KMS-11 (cell line): ENCODE measurements at regions not wholly inside any gene's neighbourhood (a gene's known extent, or its start where the extent isn't known, plus 50 kb on each side); places are given as distances from the start of the nearest gene placed in this dataset.

Experiments used
- H2AFZ ChIP-seq: fragments of 200-600 bp; sonication (generic); 2 replicates; pipeline ENCODE4 v1.6.1; 2016; ENCODE audit warnings: antibody characterized with exemption, mixed run types, low read depth
- H3K27ac ChIP-seq: fragments of 200-600 bp; sonication (generic); 2 replicates; pipeline ENCODE4 v1.6.1; 2016; ENCODE audit warnings: mild to moderate bottlenecking, mixed run types
- H3K27me3 ChIP-seq: fragments of 200-600 bp; sonication (generic); 2 replicates; pipeline ENCODE4 v1.6.1; 2017; ENCODE audit warnings: mild to moderate bottlenecking, low read depth, mixed run types, moderate library complexity; ENCODE audit not compliant: insufficient read depth
- H3K36me3 ChIP-seq: fragments of 200-600 bp; sonication (generic); 2 replicates; pipeline ENCODE4 v1.6.1; 2017; ENCODE audit warnings: mild to moderate bottlenecking, mixed run types; ENCODE audit not compliant: insufficient read depth
- H3K4me1 ChIP-seq: fragments of 200-600 bp; sonication (generic); 2 replicates; pipeline ENCODE4 v1.6.1; 2016; ENCODE audit warnings: mild to moderate bottlenecking, low read depth, mixed run types; ENCODE audit not compliant: poor library complexity, severe bottlenecking
- H3K4me2 ChIP-seq: fragments of 200-600 bp; sonication (generic); 2 replicates; pipeline ENCODE4 v1.7.0; 2016; ENCODE audit warnings: mild to moderate bottlenecking, mixed run types
- H3K4me3 ChIP-seq: fragments of 200-600 bp; sonication (generic); IDR thresholded peaks from 2 replicates; pipeline ENCODE4 v1.6.1; 2017; ENCODE audit warnings: low read depth, low read length, mixed read lengths; ENCODE audit not compliant: insufficient read depth
- H3K79me2 ChIP-seq: fragments of 200-600 bp; sonication (generic); 2 replicates; pipeline ENCODE4 v1.6.1; 2016; ENCODE audit warnings: low read depth, mixed run types; ENCODE audit not compliant: insufficient read depth
- H3K9ac ChIP-seq: fragments of 200-600 bp; sonication (generic); 2 replicates; pipeline ENCODE4 v1.6.1; 2016; ENCODE audit warnings: mild to moderate bottlenecking, mixed run types
- H4K20me1 ChIP-seq: fragments of 200-600 bp; sonication (generic); 2 replicates; pipeline ENCODE4 v1.6.1; 2016; ENCODE audit warnings: mild to moderate bottlenecking, mixed run types; ENCODE audit not compliant: insufficient read depth
- TF ChIP-seq, protein P1 (sequence below): fragments of 200-600 bp; sonication (generic); conservative IDR thresholded peaks from 2 replicates; pipeline ENCODE4 v1.6.1; 2017; ENCODE audit warnings: low read depth, mild to moderate bottlenecking, antibody characterized with exemption, low read length, moderate library complexity, mixed read lengths

DNA sequence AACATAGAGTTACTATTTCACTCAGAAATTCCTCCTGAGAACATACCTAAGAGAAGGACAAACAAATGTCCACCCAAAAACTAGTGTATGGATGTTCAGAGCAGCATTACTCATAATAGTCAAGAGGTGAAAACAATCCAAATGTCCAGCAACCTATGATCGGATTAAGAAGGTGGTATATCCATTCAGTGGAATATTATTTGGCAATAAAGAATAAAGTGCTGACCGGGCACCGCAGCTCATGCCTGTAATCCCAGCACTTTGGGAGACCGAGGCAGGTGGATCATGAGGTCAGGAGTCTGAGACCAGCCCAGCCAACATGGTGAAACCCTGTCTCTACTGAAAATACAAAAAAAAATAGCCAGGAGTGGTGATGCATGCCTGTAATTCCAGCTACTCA lies 182.8 kb upstream of the AGAP1 start:
- Histone ChIP-seq H4K20me1 (no peaks in the 10 kb centered on the region), H3K4me1 (no peaks in the 10 kb centered on the region), H3K79me2 (no peaks in the 10 kb centered on the region), H3K36me3 (no peaks in the 10 kb centered on the region), H3K4me2 (no peak overlapping the region), H3K27me3 (no peaks in the 10 kb centered on the region), H3K27ac (no peak overlapping the region), H2AFZ (no peak overlapping the region), H3K9ac (no peak overlapping the region), H3K4me3 (no peak overlapping the region)
- TF ChIP-seq, protein P1, sequence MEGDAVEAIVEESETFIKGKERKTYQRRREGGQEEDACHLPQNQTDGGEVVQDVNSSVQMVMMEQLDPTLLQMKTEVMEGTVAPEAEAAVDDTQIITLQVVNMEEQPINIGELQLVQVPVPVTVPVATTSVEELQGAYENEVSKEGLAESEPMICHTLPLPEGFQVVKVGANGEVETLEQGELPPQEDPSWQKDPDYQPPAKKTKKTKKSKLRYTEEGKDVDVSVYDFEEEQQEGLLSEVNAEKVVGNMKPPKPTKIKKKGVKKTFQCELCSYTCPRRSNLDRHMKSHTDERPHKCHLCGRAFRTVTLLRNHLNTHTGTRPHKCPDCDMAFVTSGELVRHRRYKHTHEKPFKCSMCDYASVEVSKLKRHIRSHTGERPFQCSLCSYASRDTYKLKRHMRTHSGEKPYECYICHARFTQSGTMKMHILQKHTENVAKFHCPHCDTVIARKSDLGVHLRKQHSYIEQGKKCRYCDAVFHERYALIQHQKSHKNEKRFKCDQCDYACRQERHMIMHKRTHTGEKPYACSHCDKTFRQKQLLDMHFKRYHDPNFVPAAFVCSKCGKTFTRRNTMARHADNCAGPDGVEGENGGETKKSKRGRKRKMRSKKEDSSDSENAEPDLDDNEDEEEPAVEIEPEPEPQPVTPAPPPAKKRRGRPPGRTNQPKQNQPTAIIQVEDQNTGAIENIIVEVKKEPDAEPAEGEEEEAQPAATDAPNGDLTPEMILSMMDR, result no peak

DNA sequence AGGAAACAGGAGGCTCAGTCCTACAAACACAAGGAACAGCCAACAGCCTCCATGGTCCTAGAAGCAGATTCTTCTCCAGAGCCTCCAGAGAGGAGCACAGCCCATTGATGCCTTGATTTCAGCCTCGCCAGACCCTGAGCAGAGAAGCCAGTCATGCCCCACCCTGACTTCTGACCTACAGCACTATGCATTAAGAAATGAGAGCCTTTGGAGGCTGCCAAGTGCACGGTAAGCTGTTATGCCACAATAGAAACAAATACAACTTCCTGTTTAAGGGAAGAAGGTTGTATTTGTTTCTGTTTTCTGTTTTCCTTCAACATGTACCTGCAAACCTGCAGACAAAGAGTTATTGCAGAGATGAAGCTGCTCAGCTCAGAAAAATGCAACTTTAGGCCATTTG lies 181.3 kb upstream of the AGAP1 start:
- H3K79me2 ChIP-seq, result no peaks in the 10 kb centered on the region
- no peak overlapping the region for H3K4me3 ChIP-seq
- no peak overlapping the region for H3K27ac ChIP-seq
- no peak overlapping the region for H3K9ac ChIP-seq
- no peaks in the 10 kb centered on the region for H3K36me3 ChIP-seq
- no peaks in the 10 kb centered on the region for H4K20me1 ChIP-seq
- TF ChIP-seq, protein P1, result no peak
- H3K27me3 ChIP-seq, result no peaks in the 10 kb centered on the region
- no peak overlapping the region for H2AFZ ChIP-seq
- H3K4me2 ChIP-seq, result no peak overlapping the region
- H3K4me1 ChIP-seq, result no peaks in the 10 kb centered on the region

GRCh38 chr2:235314371-235314930 lies 179.4 kb upstream of the AGAP1 start:
- Histone ChIP-seq H3K36me3 (no peaks in the 10 kb centered on the region), H3K4me1 (no peaks in the 10 kb centered on the region), H4K20me1 (no peaks in the 10 kb centered on the region), H2AFZ (no peak overlapping the region), H3K4me3 (no peak overlapping the region), H3K9ac (no peak overlapping the region), H3K27me3 (no peaks in the 10 kb centered on the region), H3K4me2 (no peak overlapping the region), H3K27ac (no peak overlapping the region), H3K79me2 (no peaks in the 10 kb centered on the region)
- TF ChIP-seq, protein P1, result no peak

- H3K4me2 ChIP-seq, result no peak overlapping the region
- H3K79me2 ChIP-seq, result no peaks in the 10 kb centered on the region
- no peaks in the 10 kb centered on the region for H4K20me1 ChIP-seq
- H3K4me3 ChIP-seq, result no peak overlapping the region
- no peaks in the 10 kb centered on the region for H3K27me3 ChIP-seq
- TF ChIP-seq, protein P1, result no peak
- H3K9ac ChIP-seq, result no peak overlapping the region
- H3K4me1 ChIP-seq, result no peaks in the 10 kb centered on the region
- no peak overlapping the region for H3K27ac ChIP-seq
- H3K36me3 ChIP-seq, result no peaks in the 10 kb centered on the region
- no peak overlapping the region for H2AFZ ChIP-seq
Measured at GRCh38 chr2:235319095-235319494, 174.7 kb upstream of the AGAP1 start.

DNA sequence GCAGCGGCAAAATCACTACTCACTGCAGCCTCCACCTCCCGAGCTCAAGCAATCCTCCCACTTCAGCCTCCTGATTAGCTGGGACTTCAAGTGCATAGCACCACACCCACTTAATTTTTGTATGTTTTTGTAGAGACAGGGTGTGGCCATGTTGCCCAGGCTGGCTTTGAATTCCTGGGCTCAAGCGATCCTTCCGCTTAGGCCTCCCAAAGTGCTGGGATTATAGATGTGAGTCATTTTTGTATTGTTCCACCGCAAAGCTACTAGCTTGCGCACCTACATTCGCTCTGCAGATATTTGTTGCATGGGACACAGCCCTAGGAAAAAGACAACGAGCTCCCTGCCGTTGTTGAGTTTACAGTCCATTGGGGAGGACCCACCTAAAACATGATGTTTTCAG lies 173.5 kb upstream of the AGAP1 start:
- Histone ChIP-seq H3K9ac (no peak overlapping the region), H3K27me3 (no peaks in the 10 kb centered on the region), H3K36me3 (no peaks in the 10 kb centered on the region), H3K27ac (no peak overlapping the region), H2AFZ (no peak overlapping the region), H3K4me3 (no peak overlapping the region), H4K20me1 (no peaks in the 10 kb centered on the region), H3K4me1 (no peaks in the 10 kb centered on the region), H3K4me2 (no peak overlapping the region), H3K79me2 (no peaks in the 10 kb centered on the region)
- TF ChIP-seq, protein P1, result no peak
